OCI-LY1 (cell line): ENCODE measurements at regions not wholly inside any gene's neighbourhood (a gene's known extent, or its start where the extent isn't known, plus 50 kb on each side); places are given as distances from the start of the nearest gene placed in this dataset.

Experiments used
- CTCF ChIP-seq: fragments of 200-600 bp; sonication (generic), shearing (Covaris generic); IDR thresholded peaks from 2 replicates; pipeline ENCODE4 v1.5.1; 2017; ENCODE audit warnings: mild to moderate bottlenecking, antibody characterized with exemption, low read length, moderate library complexity, mixed read lengths
- EZH2 ChIP-seq: fragments of 200-600 bp; sonication (generic), shearing (Covaris generic); IDR thresholded peaks from 2 replicates; pipeline ENCODE4 v1.8.0; 2017; ENCODE audit warnings: borderline replicate concordance, mixed run types, mild to moderate bottlenecking, antibody characterized with exemption, low read length, moderate library complexity, mixed read lengths

DNA sequence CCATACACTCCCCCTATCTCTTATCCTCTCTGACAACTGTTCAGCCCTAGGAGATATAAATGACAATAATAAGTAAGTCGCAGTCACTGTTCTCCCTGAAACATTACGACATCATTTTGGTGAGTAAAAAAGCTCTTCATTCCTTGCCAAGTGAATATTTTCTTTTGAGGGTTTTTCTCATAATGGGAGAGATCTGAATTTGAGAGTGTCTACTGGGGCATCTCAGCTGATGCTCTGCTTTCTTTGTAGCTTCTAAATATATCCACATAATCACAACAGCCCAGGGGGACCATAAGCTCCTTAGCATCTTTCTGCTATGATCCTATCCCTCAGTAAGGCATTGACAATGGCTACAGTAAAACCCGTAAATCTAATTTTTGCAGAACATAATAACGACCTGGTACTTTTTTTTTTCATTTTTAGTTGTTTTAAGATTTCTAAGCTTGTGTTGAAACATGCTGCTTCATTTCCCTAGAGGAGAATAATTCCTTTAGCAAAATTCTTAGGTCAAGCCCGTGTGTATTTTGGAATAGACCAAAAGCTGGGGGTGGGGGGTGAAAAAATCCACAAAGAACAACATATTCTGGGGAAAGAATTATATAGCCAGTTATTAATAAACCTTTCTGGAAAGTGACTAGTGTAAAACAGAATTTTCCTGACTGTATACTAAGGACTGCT, 78.1 kb upstream of the GPM6B start:
- TF ChIP-seq CTCF (no peak), EZH2 (no peak)
